ENCODE measurements at regions not wholly inside any gene's neighbourhood (a gene's known extent, or its start where the extent isn't known, plus 50 kb on each side); places are given as distances from the start of the nearest gene placed in this dataset.

- no peak for TF ChIP-seq CTCF (IDR thresholded peaks at IDR 0.05)
- no peak for TF ChIP-seq POLR2A (IDR thresholded peaks at IDR 0.05)
Measured at GRCh38 chr7:54961391-54961790, 57.4 kb upstream of the EGFR start.

Measured in suprapubic skin (tissue), 3 donors.